ENCODE measurements at regions not wholly inside any gene's neighbourhood (a gene's known extent, or its start where the extent isn't known, plus 50 kb on each side); places are given as distances from the start of the nearest gene placed in this dataset.

DNA sequence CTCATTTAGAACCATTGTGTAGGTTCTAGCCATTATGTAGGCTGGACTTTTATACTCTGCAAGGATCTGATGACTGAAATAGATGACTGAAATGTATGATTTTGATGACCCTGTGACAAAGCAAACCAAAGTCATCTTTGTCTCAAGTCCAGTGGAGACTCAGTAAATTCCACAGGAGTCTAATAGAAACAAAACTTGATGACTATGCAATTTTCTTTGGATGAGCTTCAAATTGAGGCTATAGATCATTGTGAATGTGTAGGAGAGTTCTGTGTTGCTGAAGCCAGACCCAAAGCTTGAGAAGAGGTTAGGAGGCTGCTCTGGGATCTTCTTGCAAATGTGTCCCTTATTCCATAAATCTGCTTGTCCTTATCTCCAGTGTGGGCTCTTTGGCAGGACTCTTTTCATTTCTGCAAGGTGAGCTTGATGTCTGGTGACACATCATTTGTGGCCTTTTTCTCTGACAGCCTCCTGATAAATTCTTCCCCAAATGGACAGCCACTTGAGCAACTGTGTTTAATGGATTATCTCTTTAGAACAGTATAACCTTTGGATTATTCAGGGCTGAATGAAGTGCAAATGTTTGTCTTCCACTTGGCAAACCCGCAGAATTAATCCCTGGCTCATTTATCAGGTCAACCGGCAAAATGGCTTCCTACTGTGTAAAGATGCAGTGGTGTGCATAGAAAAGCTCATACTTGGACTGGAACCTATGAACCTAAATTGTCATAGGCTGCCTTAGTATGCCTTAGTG lies 235.1 kb upstream of the ANKH start:
- TF ChIP-seq, protein P1, sequence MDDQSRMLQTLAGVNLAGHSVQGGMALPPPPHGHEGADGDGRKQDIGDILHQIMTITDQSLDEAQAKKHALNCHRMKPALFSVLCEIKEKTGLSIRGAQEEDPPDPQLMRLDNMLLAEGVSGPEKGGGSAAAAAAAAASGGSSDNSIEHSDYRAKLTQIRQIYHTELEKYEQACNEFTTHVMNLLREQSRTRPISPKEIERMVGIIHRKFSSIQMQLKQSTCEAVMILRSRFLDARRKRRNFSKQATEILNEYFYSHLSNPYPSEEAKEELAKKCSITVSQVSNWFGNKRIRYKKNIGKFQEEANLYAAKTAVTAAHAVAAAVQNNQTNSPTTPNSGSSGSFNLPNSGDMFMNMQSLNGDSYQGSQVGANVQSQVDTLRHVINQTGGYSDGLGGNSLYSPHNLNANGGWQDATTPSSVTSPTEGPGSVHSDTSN (IDR thresholded peaks at IDR 0.05; ENCODE audit: insufficient replicate concordance, low read depth, low read length), result no peak
- TF ChIP-seq MTA2 (IDR thresholded peaks at IDR 0.05; ENCODE audit: low read depth) (no peak), YY1 (IDR thresholded peaks at IDR 0.05; ENCODE audit: low read depth, low read length) (no peak), NR2F1 (conservative IDR thresholded peaks at IDR 0.05) (no peak), CBX5 (IDR thresholded peaks at IDR 0.05; ENCODE audit: low read depth) (no peak), TAF1 (IDR thresholded peaks at IDR 0.05; ENCODE audit: borderline replicate concordance, low read depth, low read length) (no peak), HCFC1 (IDR thresholded peaks at IDR 0.05; ENCODE audit: low read length) (no peak), ASH2L (IDR thresholded peaks at IDR 0.05; ENCODE audit: borderline replicate concordance, low read depth) (no peak), EGR1 (IDR thresholded peaks at IDR 0.05; ENCODE audit: borderline replicate concordance in 1 of 2, low read depth in 2 of 2, low read length in 2 of 2) (no peak), KLF5 (IDR thresholded peaks at IDR 0.05; ENCODE audit: partially characterized antibody) (no peak), RB1 (IDR thresholded peaks at IDR 0.05; ENCODE audit: borderline replicate concordance) (no peak), IKZF1 (conservative IDR thresholded peaks at IDR 0.05) (no peak), ZNF384 (IDR thresholded peaks at IDR 0.05; ENCODE audit: borderline replicate concordance, low read depth, low read length) (no peak), SMARCA5 (IDR thresholded peaks at IDR 0.05) (no peak), NRF1 (conservative IDR thresholded peaks at IDR 0.05; ENCODE audit: low read depth, low read length) (no peak), DPF2 (IDR thresholded peaks at IDR 0.05) (no peak)
- TF ChIP-seq, protein P2, sequence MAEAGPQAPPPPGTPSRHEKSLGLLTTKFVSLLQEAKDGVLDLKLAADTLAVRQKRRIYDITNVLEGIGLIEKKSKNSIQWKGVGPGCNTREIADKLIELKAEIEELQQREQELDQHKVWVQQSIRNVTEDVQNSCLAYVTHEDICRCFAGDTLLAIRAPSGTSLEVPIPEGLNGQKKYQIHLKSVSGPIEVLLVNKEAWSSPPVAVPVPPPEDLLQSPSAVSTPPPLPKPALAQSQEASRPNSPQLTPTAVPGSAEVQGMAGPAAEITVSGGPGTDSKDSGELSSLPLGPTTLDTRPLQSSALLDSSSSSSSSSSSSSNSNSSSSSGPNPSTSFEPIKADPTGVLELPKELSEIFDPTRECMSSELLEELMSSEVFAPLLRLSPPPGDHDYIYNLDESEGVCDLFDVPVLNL (IDR thresholded peaks at IDR 0.05; ENCODE audit: low read depth, low read length), result no peak
- TF ChIP-seq, protein P3, sequence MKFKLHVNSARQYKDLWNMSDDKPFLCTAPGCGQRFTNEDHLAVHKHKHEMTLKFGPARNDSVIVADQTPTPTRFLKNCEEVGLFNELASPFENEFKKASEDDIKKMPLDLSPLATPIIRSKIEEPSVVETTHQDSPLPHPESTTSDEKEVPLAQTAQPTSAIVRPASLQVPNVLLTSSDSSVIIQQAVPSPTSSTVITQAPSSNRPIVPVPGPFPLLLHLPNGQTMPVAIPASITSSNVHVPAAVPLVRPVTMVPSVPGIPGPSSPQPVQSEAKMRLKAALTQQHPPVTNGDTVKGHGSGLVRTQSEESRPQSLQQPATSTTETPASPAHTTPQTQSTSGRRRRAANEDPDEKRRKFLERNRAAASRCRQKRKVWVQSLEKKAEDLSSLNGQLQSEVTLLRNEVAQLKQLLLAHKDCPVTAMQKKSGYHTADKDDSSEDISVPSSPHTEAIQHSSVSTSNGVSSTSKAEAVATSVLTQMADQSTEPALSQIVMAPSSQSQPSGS (IDR thresholded peaks at IDR 0.05; ENCODE audit: low read length), result no peak
- TF ChIP-seq, protein P4, sequence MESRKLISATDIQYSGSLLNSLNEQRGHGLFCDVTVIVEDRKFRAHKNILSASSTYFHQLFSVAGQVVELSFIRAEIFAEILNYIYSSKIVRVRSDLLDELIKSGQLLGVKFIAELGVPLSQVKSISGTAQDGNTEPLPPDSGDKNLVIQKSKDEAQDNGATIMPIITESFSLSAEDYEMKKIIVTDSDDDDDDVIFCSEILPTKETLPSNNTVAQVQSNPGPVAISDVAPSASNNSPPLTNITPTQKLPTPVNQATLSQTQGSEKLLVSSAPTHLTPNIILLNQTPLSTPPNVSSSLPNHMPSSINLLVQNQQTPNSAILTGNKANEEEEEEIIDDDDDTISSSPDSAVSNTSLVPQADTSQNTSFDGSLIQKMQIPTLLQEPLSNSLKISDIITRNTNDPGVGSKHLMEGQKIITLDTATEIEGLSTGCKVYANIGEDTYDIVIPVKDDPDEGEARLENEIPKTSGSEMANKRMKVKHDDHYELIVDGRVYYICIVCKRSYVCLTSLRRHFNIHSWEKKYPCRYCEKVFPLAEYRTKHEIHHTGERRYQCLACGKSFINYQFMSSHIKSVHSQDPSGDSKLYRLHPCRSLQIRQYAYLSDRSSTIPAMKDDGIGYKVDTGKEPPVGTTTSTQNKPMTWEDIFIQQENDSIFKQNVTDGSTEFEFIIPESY (IDR thresholded peaks at IDR 0.05), result no peak
- SMC1A ChIA-PET (ENCODE audit: uncharacterized antibody, unreplicated experiment), result interaction anchor here (1.1 to 1.3 kb wide), 3 partner anchors 131 to 717 kb away, joined by 3 to 12 read pairs (median 5); no protein-coding TSS in a partner anchor
- ATAC-seq, result no peak
- no peaks in the 10 kb centered on the region for H3K36me3 ChIP-seq (ENCODE audit: control insufficient read depth in 2 of 2, insufficient read depth in 2 of 2, low read length in 1 of 2)
- FAIRE-seq, result no peak
- no TSS peak for BruUV-seq (replicated peaks)
- POLR2A ChIA-PET, result no interaction called here
- no peak overlapping the region for H3K9ac ChIP-seq (ENCODE audit: control insufficient read depth, insufficient read depth, low read length)
- no peak overlapping the region for H3K4me3 ChIP-seq
- H3K27me3 ChIP-seq (replicated peaks in 1 of 2; ENCODE audit: control insufficient read depth in 2 of 2, insufficient read depth in 2 of 2, low read length in 1 of 2), result no peaks in the 10 kb centered on the region
- H4K20me1 ChIP-seq (ENCODE audit: control insufficient read depth, insufficient read depth), result no peaks in the 10 kb centered on the region
- intact Hi-C loops (cut with micrococcal nuclease; ENCODE audit: unreplicated experiment) (loop anchor here (1.0 kb wide), 1 partner anchor 718 kb away; no protein-coding TSS in a partner anchor), in situ Hi-C loops (cut with MboI) (loop anchor here (10.0 kb wide), 1 partner anchor 718 kb away; no protein-coding TSS in a partner anchor)
- no peak for DNase-seq (ENCODE audit: low read depth, low spot score)
- RAD21 ChIA-PET (ENCODE audit: unreplicated experiment), result no interaction called here
- WGBS (ENCODE audit: insufficient coverage, insufficient replicate concordance, low lambda C conversion rate, missing lambda C conversion rate), result 58% methylated on average over 2 of the region's 2 CpGs
- no peaks in the 10 kb centered on the region for H3K4me1 ChIP-seq (ENCODE audit: control insufficient read depth, insufficient read depth, low read length)
- no peaks in the 10 kb centered on the region for H3K79me2 ChIP-seq (ENCODE audit: control insufficient read depth, insufficient read depth, low read length)
- H3K27ac ChIP-seq (ENCODE audit: control insufficient read depth, insufficient read depth), result no peak overlapping the region
- H3K4me2 ChIP-seq (ENCODE audit: control insufficient read depth, insufficient read depth), result no peak overlapping the region
- CTCF ChIA-PET, result interaction anchor here (0.6 to 2.3 kb wide), 11 partner anchors 8 to 1015 kb away, joined by 3 to 21 read pairs (median 4); no protein-coding TSS in a partner anchor
- H3K9me3 ChIP-seq (replicated peaks; ENCODE audit: control insufficient read depth, insufficient read depth, low read length), result no peaks in the 10 kb centered on the region
- H2AFZ ChIP-seq (ENCODE audit: control insufficient read depth, low read depth, low read length), result no peak overlapping the region
